ENCODE measurements at regions not wholly inside any gene's neighbourhood (a gene's known extent, or its start where the extent isn't known, plus 50 kb on each side); places are given as distances from the start of the nearest gene placed in this dataset.

DNA sequence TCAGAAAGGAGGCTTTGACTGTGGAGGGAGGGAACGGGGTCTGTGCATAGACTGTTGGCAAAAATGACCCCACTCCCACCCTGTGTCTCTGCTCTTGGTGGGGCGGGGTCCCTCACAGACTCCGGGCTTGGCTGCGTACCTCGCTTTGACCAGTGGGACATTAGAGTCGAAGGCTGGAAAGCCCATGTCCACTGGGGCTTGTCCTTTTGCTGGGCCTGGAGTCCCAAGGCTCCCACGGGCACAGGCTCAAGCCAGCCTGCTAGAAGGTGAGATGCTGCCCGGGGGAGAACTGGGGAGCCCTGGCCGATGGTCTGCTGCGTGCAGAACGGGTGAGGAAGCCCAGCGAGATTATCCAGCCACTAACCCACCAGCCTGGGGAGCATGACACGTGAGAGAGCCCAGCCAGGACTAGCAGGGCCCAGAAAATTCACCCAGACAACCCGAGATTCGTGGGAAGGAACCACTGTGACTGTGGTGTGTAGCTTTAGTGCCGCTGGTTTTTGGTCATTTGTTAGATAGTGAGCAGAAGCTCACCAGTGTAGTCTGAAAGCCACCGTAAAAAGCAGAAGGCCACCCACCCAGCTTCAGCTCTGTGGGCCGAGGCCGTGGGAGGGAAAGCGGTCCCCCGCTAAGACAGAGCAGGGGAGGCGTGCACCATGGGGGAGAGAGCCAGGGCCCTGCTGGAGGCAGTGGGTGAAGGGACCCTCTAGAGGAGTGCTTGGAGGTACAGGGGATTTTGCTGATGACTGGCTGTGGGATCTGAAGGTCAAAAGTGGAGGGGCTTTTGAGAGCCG is 78.3 kb upstream of the C1orf174 start:
- H3K4me1 ChIP-seq (ENCODE audit: control insufficient read depth in 1 of 2, insufficient read depth in 2 of 2, low read length in 2 of 2): no peaks in the 10 kb centered on the region
- H3K4me3 ChIP-seq (ENCODE audit: low read depth in 1 of 2, low read length in 2 of 2): no peak overlapping the region
- H3K9me3 ChIP-seq (ENCODE audit: control insufficient read depth in 1 of 2, low read length in 2 of 2): no peaks in the 10 kb centered on the region
- H3K27me3 ChIP-seq (ENCODE audit: low read depth, low read length): no peaks in the 10 kb centered on the region
- H3K27ac ChIP-seq (ENCODE audit: low read length): no peak overlapping the region
- no peaks in the 10 kb centered on the region for H3K36me3 ChIP-seq (ENCODE audit: control insufficient read depth in 1 of 2, insufficient read depth in 2 of 2, low read length in 2 of 2)

DNA sequence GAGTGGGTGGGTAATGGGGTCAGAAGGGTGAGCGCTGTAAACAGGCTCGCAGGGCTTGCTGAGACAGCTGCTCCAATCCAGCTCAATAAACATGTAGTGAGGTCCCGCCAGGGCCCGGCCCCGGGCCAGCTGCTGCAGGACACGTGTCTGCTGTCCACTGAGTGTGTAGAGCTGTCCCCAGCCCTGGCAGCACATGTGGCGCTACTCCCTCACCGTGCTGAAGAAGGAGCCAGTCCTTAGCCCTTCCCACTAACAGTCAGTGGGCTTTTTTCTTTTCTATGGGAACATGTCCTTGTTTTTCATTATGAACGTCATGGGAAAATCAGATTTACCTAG is 78.9 kb upstream of the C1orf174 start:
- Histone ChIP-seq H3K36me3 (ENCODE audit: control insufficient read depth in 1 of 2, insufficient read depth in 2 of 2, low read length in 2 of 2) (no peaks in the 10 kb centered on the region), H3K27ac (ENCODE audit: low read length) (no peak overlapping the region), H3K4me3 (ENCODE audit: low read depth in 1 of 2, low read length in 2 of 2) (no peak overlapping the region), H3K9me3 (ENCODE audit: control insufficient read depth in 1 of 2, low read length in 2 of 2) (no peaks in the 10 kb centered on the region), H3K4me1 (ENCODE audit: control insufficient read depth in 1 of 2, insufficient read depth in 2 of 2, low read length in 2 of 2) (no peaks in the 10 kb centered on the region), H3K27me3 (ENCODE audit: low read depth, low read length) (no peaks in the 10 kb centered on the region)

DNA sequence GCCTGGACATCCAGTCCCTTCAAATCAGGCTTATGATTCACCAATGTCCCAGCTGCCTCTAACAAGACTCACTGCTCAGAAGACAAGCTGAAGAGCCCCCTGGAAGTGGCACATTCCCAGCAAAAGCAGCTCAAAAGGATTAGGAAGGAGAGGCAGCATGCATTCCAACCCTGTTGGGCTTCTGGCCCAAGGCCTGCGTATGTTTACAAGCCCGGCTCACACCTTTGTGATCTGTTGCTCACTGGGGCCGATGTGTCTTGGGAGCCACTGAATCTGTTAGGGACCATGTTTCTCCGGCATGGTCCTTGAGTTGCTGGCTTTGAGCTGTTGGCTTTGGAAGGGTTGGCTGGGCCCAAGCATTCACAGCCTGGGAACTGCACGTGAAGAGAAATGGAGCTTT is 81.2 kb upstream of the C1orf174 start:
- H3K27ac ChIP-seq (ENCODE audit: low read length): no peak overlapping the region
- no peak overlapping the region for H3K4me3 ChIP-seq (ENCODE audit: low read depth in 1 of 2, low read length in 2 of 2)
- H3K4me1 ChIP-seq (ENCODE audit: control insufficient read depth in 1 of 2, insufficient read depth in 2 of 2, low read length in 2 of 2): no peaks in the 10 kb centered on the region
- no peaks in the 10 kb centered on the region for H3K36me3 ChIP-seq (ENCODE audit: control insufficient read depth in 1 of 2, insufficient read depth in 2 of 2, low read length in 2 of 2)
- H3K27me3 ChIP-seq (ENCODE audit: low read depth, low read length): no peaks in the 10 kb centered on the region
- no peaks in the 10 kb centered on the region for H3K9me3 ChIP-seq (ENCODE audit: control insufficient read depth in 1 of 2, low read length in 2 of 2)

DNA sequence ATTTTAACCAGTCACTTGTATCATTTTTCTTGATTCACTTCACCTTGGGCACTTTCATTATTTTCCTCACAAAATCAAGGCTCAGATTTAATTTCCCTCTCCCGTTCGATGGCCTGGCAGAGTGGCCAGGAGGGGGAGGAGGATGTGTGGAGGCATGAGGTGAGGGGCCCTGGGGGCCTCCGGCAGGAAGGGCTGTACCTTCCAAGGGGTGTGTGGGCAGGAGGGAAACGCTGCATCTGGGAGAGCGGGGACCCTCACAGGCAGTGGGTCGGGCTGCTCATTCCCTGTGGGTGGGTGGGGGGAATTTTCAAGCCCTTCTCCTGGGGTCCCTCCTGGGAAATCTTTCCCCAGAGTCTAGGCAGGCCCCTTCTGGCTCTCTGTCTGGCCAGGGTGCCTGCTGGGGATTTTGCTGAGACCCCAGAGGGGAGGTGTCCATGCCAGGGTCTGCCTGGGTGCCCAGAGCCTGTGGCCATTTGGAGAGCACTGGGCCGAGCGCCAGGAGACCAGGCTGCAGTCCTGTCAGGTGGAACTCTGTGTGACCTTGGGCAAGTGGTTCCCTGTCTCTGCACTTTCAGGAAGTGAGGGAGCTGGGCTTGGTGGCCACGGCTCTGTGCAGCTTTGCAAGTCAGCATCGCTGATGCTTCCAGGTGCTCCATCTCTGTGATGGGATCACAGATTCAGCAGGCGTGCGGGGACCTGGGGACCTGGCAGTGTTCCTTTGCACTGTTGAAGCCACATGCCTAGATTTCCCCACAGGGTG is 81.9 kb upstream of the C1orf174 start:
- Histone ChIP-seq H3K4me1 (ENCODE audit: control insufficient read depth in 1 of 2, insufficient read depth in 2 of 2, low read length in 2 of 2) (no peaks in the 10 kb centered on the region), H3K27me3 (ENCODE audit: low read depth, low read length) (no peaks in the 10 kb centered on the region), H3K27ac (ENCODE audit: low read length) (no peak overlapping the region)

DNA sequence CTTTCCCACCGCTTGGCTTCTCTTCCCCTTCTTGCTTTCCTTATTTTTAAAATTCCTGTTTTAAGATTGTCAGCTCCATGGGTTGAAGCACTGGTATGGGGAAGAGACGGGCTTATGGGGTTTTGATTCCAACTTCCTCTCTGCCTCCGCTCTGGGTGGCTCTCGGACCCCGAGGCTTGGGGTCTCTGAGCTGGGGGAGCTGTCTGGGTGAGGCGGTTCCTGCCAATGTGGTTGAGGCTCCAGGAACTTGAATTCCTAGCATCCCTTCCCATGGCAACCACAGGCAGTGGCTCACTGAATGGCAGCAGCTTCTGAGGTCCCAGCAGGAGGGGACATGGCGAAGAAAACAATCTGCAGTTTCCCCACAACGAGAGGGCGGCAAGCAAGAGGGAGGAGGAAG is 83.1 kb upstream of the C1orf174 start:
- no peaks in the 10 kb centered on the region for H3K27me3 ChIP-seq (ENCODE audit: low read depth, low read length)
- no peaks in the 10 kb centered on the region for H3K9me3 ChIP-seq (ENCODE audit: control insufficient read depth in 1 of 2, low read length in 2 of 2)
- no peaks in the 10 kb centered on the region for H3K4me1 ChIP-seq (ENCODE audit: control insufficient read depth in 1 of 2, insufficient read depth in 2 of 2, low read length in 2 of 2)
- H3K27ac ChIP-seq (ENCODE audit: low read length): no peak overlapping the region
- H3K4me3 ChIP-seq (ENCODE audit: low read depth in 1 of 2, low read length in 2 of 2): no peak overlapping the region
- no peaks in the 10 kb centered on the region for H3K36me3 ChIP-seq (ENCODE audit: control insufficient read depth in 1 of 2, insufficient read depth in 2 of 2, low read length in 2 of 2)

More for the DNA sequence above, 81.9 kb upstream of the C1orf174 start:
- Histone ChIP-seq H3K36me3 (ENCODE audit: control insufficient read depth in 1 of 2, insufficient read depth in 2 of 2, low read length in 2 of 2) (no peaks in the 10 kb centered on the region), H3K9me3 (ENCODE audit: control insufficient read depth in 1 of 2, low read length in 2 of 2) (no peaks in the 10 kb centered on the region), H3K4me3 (ENCODE audit: low read depth in 1 of 2, low read length in 2 of 2) (no peak overlapping the region)

DNA sequence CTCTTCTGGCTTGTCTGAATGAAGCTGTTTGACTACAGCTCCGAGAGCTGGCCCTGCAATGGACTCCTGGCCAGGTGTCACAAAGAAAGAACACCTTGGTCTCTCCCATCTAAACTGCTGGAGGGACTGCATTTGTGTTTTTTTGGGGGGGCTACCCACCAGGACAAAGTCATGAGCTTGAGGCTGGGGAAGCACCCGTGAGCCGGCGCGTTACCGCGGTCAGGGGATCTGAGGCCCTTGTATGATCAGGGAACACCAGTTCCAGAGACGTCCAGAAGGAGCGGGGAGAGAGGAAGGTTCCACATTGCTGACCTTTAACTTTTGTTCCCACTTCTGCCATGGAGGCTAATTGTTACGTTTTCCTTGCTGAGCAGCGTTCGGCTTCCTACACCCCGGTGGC is 84.5 kb upstream of the C1orf174 start:
- Histone ChIP-seq H3K27ac (ENCODE audit: low read length) (no peak overlapping the region), H3K4me1 (ENCODE audit: control insufficient read depth in 1 of 2, insufficient read depth in 2 of 2, low read length in 2 of 2) (no peaks in the 10 kb centered on the region), H3K36me3 (ENCODE audit: control insufficient read depth in 1 of 2, insufficient read depth in 2 of 2, low read length in 2 of 2) (no peaks in the 10 kb centered on the region), H3K9me3 (ENCODE audit: control insufficient read depth in 1 of 2, low read length in 2 of 2) (no peaks in the 10 kb centered on the region), H3K27me3 (ENCODE audit: low read depth, low read length) (no peaks in the 10 kb centered on the region), H3K4me3 (ENCODE audit: low read depth in 1 of 2, low read length in 2 of 2) (no peak overlapping the region)

DNA sequence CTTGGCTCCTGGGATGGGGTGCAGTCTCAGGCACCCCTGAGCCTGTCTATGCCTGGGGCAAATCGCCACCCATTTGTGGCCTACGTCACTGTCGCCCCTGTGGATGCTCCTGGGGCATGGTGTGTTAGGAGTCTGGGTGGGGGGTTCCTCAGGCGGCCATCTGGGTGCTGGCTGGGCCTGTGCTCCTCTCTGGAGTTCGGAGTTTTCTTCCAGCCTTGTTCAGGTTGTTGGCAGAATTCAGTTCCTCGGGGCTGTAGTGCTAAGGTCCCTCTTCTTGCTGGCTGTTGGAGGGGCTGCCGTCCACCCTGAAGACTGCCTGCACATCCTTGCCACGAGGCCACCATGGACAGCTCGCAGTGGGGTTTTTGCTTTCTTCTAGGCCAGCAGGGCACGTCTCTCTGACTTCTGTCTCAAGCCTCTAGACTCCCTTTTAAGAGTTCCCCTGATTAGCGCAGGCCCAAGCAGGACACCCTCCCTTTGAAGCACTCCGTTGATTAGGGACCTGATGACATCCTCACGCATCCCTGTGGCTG is 86.7 kb upstream of the C1orf174 start:
- H3K9me3 ChIP-seq (ENCODE audit: control insufficient read depth in 1 of 2, low read length in 2 of 2): no peaks in the 10 kb centered on the region
- H3K4me3 ChIP-seq (ENCODE audit: low read depth in 1 of 2, low read length in 2 of 2): no peak overlapping the region
- no peaks in the 10 kb centered on the region for H3K4me1 ChIP-seq (ENCODE audit: control insufficient read depth in 1 of 2, insufficient read depth in 2 of 2, low read length in 2 of 2)
- H3K27ac ChIP-seq (ENCODE audit: low read length): no peak overlapping the region
- no peaks in the 10 kb centered on the region for H3K27me3 ChIP-seq (ENCODE audit: low read depth, low read length)
- H3K36me3 ChIP-seq (ENCODE audit: control insufficient read depth in 1 of 2, insufficient read depth in 2 of 2, low read length in 2 of 2): no peaks in the 10 kb centered on the region

DNA sequence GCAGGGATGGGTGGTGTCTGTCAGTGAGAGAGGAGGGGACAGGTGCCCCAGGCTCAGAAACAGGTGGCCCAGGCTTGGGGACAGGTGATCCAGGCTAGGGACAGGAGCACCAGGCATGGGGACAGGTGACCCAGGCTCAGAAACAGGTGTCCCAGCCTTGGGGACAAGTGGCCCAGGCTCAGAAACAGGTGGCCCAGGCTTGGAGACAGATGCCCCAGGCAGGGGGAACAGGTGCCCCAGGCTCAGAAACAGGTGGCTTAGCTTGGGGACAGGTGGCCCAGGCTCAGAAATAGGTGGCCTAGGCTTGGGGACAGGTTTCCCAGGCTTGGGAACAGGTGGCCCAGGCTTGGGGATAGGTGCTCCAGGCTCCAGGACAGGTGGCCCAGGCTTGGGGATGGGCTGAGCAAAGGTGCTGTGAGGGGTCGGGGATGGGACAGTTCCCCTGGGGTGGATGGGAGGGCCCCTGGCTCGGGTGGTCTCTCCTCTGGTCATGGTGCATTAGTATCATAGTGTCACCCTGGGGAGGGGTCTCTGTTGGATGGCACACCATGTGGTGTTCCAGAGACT is 87.7 kb upstream of the C1orf174 start:
- H3K9me3 ChIP-seq (ENCODE audit: control insufficient read depth in 1 of 2, low read length in 2 of 2): no peaks in the 10 kb centered on the region
- no peaks in the 10 kb centered on the region for H3K27me3 ChIP-seq (ENCODE audit: low read depth, low read length)
- H3K36me3 ChIP-seq (ENCODE audit: control insufficient read depth in 1 of 2, insufficient read depth in 2 of 2, low read length in 2 of 2): no peaks in the 10 kb centered on the region
- H3K27ac ChIP-seq (ENCODE audit: low read length): no peak overlapping the region
- no peak overlapping the region for H3K4me3 ChIP-seq (ENCODE audit: low read depth in 1 of 2, low read length in 2 of 2)
- H3K4me1 ChIP-seq (ENCODE audit: control insufficient read depth in 1 of 2, insufficient read depth in 2 of 2, low read length in 2 of 2): no peaks in the 10 kb centered on the region

DNA sequence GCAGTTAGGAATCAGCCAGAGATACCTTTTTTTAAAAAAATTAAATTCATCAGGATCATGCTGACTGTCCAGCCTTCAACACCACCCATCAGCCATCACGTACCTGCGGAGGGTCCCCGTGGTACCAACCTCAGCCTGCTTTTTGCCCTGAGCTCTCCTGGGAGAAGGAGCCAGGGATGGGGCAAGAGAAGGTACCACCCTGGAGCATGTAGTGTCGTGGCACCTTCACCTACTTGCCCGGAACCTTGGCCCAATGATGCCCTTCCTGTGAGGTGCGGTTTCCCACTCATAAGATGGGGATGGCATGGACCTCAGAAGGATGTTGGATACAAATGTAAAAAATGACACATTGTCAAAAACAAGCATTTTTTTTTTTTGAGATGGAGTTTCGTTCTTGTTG is 88.4 kb upstream of the C1orf174 start:
- no peaks in the 10 kb centered on the region for H3K9me3 ChIP-seq (ENCODE audit: control insufficient read depth in 1 of 2, low read length in 2 of 2)
- no peak overlapping the region for H3K4me3 ChIP-seq (ENCODE audit: low read depth in 1 of 2, low read length in 2 of 2)
- no peak overlapping the region for H3K27ac ChIP-seq (ENCODE audit: low read length)
- no peaks in the 10 kb centered on the region for H3K4me1 ChIP-seq (ENCODE audit: control insufficient read depth in 1 of 2, insufficient read depth in 2 of 2, low read length in 2 of 2)
- H3K27me3 ChIP-seq (ENCODE audit: low read depth, low read length): no peaks in the 10 kb centered on the region
- H3K36me3 ChIP-seq (ENCODE audit: control insufficient read depth in 1 of 2, insufficient read depth in 2 of 2, low read length in 2 of 2): no peaks in the 10 kb centered on the region

DNA sequence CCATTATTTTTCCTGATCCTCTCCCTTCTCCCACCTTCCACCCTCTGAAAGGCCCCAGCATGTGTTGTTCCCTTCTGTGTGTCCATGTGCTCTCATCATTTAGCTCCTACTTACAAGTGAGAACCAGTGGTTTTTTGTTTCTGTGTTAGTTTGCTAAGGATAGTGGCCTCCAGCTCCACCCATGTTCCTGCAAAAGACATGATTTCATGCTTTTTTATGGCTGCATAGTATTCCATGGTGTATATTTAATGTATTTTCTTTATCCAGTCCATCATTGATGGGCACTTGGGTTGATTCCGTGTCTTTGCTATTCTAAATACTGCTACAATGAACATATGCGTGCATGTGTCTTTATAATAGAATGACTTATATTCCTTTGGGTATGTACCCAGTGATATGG is 89.4 kb upstream of the C1orf174 start:
- H3K36me3 ChIP-seq (ENCODE audit: control insufficient read depth in 1 of 2, insufficient read depth in 2 of 2, low read length in 2 of 2): no peaks in the 10 kb centered on the region
- H3K4me1 ChIP-seq (ENCODE audit: control insufficient read depth in 1 of 2, insufficient read depth in 2 of 2, low read length in 2 of 2): no peaks in the 10 kb centered on the region
- no peaks in the 10 kb centered on the region for H3K9me3 ChIP-seq (ENCODE audit: control insufficient read depth in 1 of 2, low read length in 2 of 2)
- H3K4me3 ChIP-seq (ENCODE audit: low read depth in 1 of 2, low read length in 2 of 2): no peak overlapping the region
- no peak overlapping the region for H3K27ac ChIP-seq (ENCODE audit: low read length)
- H3K27me3 ChIP-seq (ENCODE audit: low read depth, low read length): no peaks in the 10 kb centered on the region

DNA sequence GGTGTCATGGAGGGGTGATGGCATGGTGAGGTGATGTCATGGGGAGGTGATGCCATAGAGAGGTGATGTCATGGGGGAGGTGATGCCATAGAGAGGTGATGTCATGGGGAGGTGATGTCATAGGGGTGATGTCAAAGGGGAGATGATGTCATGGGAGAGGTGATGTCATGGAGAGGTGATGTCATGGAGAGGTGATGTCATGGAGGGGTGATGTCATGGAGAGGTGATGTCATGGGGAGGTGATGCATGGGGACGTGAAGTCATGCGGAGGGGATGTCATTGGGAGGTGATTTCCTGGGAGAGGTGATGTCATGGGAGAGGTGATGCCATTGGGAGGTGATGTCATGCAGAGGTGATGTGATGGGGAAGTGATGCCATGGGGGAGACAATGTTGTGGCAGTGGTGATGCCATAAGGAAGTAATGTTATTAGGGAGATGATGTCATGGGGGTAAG is 92.1 kb upstream of the C1orf174 start:
- Histone ChIP-seq H3K27me3 (ENCODE audit: low read depth, low read length) (no peaks in the 10 kb centered on the region), H3K4me1 (ENCODE audit: control insufficient read depth in 1 of 2, insufficient read depth in 2 of 2, low read length in 2 of 2) (no peaks in the 10 kb centered on the region), H3K4me3 (ENCODE audit: low read depth in 1 of 2, low read length in 2 of 2) (no peak overlapping the region), H3K27ac (ENCODE audit: low read length) (no peak overlapping the region), H3K36me3 (ENCODE audit: control insufficient read depth in 1 of 2, insufficient read depth in 2 of 2, low read length in 2 of 2) (no peaks in the 10 kb centered on the region), H3K9me3 (ENCODE audit: control insufficient read depth in 1 of 2, low read length in 2 of 2) (no peaks in the 10 kb centered on the region)

All from muscle layer of duodenum (tissue), 2 donors.